WTC11 (cell line): ENCODE measurements at regions not wholly inside any gene's neighbourhood (a gene's known extent, or its start where the extent isn't known, plus 50 kb on each side); places are given as distances from the start of the nearest gene placed in this dataset.

Source experiments
- ATAC-seq: fragments of 200-7000 bp; cut with Tn5 transposase; 2 replicates; pipeline ENCODE4 v1.10.0; 2021; ENCODE audit warnings: mild to moderate bottlenecking, moderate library complexity
- CTCF ChIA-PET: fragments of 300-600 bp; sonication (Branson Sonifier 250); formaldehyde crosslinking; loops from one replicate; lab custom pipeline; 2021; ENCODE audit warnings: antibody characterized with exemption; lab: Charles Lee
- POLR2A ChIA-PET: fragments of 350-600 bp; sonication (Branson Sonifier 250); formaldehyde crosslinking; loops from one replicate; lab custom pipeline; 2021; ENCODE audit warnings: antibody characterized with exemption; lab: Charles Lee
- DNase-seq: peaks from one replicate; pipeline ENCODE4 v3.0.0; 2021; ENCODE audit warnings: low spot score
- H3K27ac Mint-ChIP-seq: 2 replicates; pipeline ENCODE4 v1.8.0; 2021; ENCODE audit warnings: mixed read lengths
- H3K27me3 Mint-ChIP-seq: 2 replicates; pipeline ENCODE4 v1.8.0; 2021; ENCODE audit warnings: low read depth, mild to moderate bottlenecking, moderate library complexity, mixed read lengths
- H3K36me3 Mint-ChIP-seq: 2 replicates; pipeline ENCODE4 v1.8.0; 2021; ENCODE audit warnings: mixed read lengths
- H3K4me1 Mint-ChIP-seq: 2 replicates; pipeline ENCODE4 v1.8.0; 2022; ENCODE audit warnings: mixed read lengths
- H3K4me3 Mint-ChIP-seq: 2 replicates; pipeline ENCODE4 v1.8.0; 2021; ENCODE audit warnings: mild to moderate bottlenecking, moderate library complexity, mixed read lengths
- H3K9me3 Mint-ChIP-seq: 2 replicates; pipeline ENCODE4 v1.8.0; 2021; ENCODE audit warnings: mixed read lengths
- ETV6 ChIP-seq: sonication (generic); formaldehyde crosslinking; IDR thresholded peaks from 2 replicates; pipeline ENCODE4 v1.8.1; 2022; ENCODE audit warnings: mild to moderate bottlenecking, missing genetic modification reagents
- FOXP1 ChIP-seq: sonication (generic); formaldehyde crosslinking; IDR thresholded peaks from 2 replicates; pipeline ENCODE4 v1.8.0; 2022; ENCODE audit warnings: missing genetic modification reagents, mild to moderate bottlenecking, moderate library complexity, borderline replicate concordance
- GABPB1 ChIP-seq: sonication (generic); formaldehyde crosslinking; IDR thresholded peaks from 2 replicates; pipeline ENCODE4 v1.8.1; 2023; ENCODE audit warnings: mild to moderate bottlenecking, missing genetic modification reagents
- NR1H2 ChIP-seq: sonication (generic); formaldehyde crosslinking; IDR thresholded peaks from 2 replicates; pipeline ENCODE4 v1.9.0; 2021; ENCODE audit warnings: mild to moderate bottlenecking, moderate library complexity, missing genetic modification reagents
- SMAD3 ChIP-seq: sonication (generic); formaldehyde crosslinking; IDR thresholded peaks from 2 replicates; pipeline ENCODE4 v1.8.0; 2022; ENCODE audit warnings: missing genetic modification reagents, mild to moderate bottlenecking, borderline replicate concordance
- TEAD4 ChIP-seq: sonication (generic); formaldehyde crosslinking; IDR thresholded peaks from 2 replicates; pipeline ENCODE4 v1.8.0; 2022; ENCODE audit warnings: mild to moderate bottlenecking, missing genetic modification reagents
- ZNF138 ChIP-seq: sonication (generic); formaldehyde crosslinking; conservative IDR thresholded peaks from 2 replicates; pipeline ENCODE4 v1.8.1; 2022; ENCODE audit warnings: mild to moderate bottlenecking, moderate library complexity, missing genetic modification reagents
- TF ChIP-seq, protein P1 (sequence below): sonication (generic); formaldehyde crosslinking; IDR thresholded peaks from 2 replicates; pipeline ENCODE4 v1.8.0; 2022; ENCODE audit warnings: mild to moderate bottlenecking, missing genetic modification reagents
- TF ChIP-seq, protein P2 (sequence below): fragments of 250-450 bp; sonication (Bioruptor Pico); IDR thresholded peaks from 2 replicates; pipeline ENCODE4 v1.9.0; 2021; ENCODE audit warnings: mild to moderate bottlenecking, borderline replicate concordance
- TF ChIP-seq, protein P3 (sequence below): sonication (generic); formaldehyde crosslinking; IDR thresholded peaks from 2 replicates; pipeline ENCODE4 v1.8.1; 2023; ENCODE audit warnings: mild to moderate bottlenecking, missing genetic modification reagents
- TF ChIP-seq, protein P4 (sequence below): fragments of 200-600 bp; IDR thresholded peaks from 2 replicates; pipeline ENCODE4 v1.8.0; 2022; ENCODE audit warnings: antibody characterized with exemption
- TF ChIP-seq, protein P5 (sequence below): sonication (generic); formaldehyde crosslinking; IDR thresholded peaks from 2 replicates; pipeline ENCODE4 v1.8.0; 2022; ENCODE audit warnings: mild to moderate bottlenecking, missing genetic modification reagents
- TF ChIP-seq, protein P6 (sequence below): fragments of 250-450 bp; sonication (Bioruptor Pico); IDR thresholded peaks from 2 replicates; pipeline ENCODE4 v1.8.0; 2021; ENCODE audit warnings: mild to moderate bottlenecking
- TF ChIP-seq, protein P7 (sequence below): sonication (generic); formaldehyde crosslinking; IDR thresholded peaks from 2 replicates; pipeline ENCODE4 v1.8.1; 2023; ENCODE audit warnings: mild to moderate bottlenecking, missing genetic modification reagents, borderline replicate concordance

DNA sequence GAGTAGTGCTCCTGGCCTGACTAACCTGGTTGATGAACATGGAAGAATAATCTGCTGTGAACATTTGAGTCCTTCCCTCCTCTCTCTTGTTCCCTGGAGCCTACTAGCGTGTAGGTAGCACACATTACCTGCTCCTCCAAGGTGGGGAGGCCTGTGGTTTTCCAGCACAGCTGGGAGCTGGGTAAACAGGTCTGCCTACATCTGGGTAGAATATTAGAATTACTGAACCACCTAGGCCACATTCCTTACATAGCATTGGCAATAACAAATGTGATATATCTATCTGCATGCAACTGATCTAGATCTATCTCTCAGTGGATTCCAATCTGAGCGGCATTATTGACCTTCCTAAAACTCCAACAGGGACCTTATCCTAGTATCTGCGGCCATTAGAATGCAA is 151.0 kb upstream of the ZNF366 start:
- POLR2A ChIA-PET = no interaction called here
- H3K9me3 Mint-ChIP-seq = no peaks in the 10 kb centered on the region
- CTCF ChIA-PET = interaction anchor here (1.0 kb wide), 1 partner anchor 47 kb away, joined by 3 read pairs; no protein-coding TSS in a partner anchor

DNA sequence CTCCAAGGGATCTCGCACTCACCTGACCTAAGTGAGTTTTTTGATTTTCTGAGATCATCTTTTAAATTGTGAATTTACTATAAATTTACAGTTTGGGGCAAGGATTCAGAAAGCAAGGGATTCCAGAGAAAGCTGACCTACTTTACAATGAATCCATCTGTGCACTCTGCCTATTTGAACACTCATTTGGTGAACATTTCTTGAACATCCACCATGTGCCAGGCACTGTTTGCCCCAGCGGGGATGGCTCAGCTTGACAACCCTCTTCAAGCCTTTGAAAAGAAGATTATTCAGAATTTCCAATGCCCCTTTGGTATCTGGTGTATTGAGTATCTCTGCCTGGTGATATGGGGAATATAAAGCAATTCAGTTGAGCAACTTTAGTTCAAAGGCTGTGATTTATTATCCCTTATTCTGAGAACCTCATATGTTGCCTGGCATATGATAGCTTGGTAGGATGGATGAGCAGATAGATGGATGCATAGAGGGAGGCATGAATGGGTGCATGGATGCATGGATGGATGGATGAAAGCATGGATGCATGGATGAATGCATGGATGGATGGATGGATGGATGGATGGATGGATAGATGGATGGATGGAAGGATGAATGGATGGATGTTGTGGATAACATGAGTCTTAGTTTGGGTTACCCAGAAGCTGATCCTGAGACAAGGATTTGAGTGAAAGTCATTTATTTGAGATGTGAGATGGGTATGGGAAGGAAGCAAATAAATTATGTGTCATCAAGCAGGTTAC is 149.7 kb upstream of the ZNF366 start:
- CTCF ChIA-PET = interaction anchor here (1.0 to 1.6 kb wide), 2 partner anchors 46 kb away, joined by 3 read pairs; no protein-coding TSS in a partner anchor
- POLR2A ChIA-PET = no interaction called here
- H3K27me3 Mint-ChIP-seq = no peaks in the 10 kb centered on the region
- TF ChIP-seq ETV6 (no peak), GABPB1 (no peak), NR1H2 (CRISPR knock-in tag) (no peak), FOXP1 (CRISPR knock-in tag) (no peak), SMAD3 (CRISPR knock-in tag) (no peak)
- TF ChIP-seq, protein P1, sequence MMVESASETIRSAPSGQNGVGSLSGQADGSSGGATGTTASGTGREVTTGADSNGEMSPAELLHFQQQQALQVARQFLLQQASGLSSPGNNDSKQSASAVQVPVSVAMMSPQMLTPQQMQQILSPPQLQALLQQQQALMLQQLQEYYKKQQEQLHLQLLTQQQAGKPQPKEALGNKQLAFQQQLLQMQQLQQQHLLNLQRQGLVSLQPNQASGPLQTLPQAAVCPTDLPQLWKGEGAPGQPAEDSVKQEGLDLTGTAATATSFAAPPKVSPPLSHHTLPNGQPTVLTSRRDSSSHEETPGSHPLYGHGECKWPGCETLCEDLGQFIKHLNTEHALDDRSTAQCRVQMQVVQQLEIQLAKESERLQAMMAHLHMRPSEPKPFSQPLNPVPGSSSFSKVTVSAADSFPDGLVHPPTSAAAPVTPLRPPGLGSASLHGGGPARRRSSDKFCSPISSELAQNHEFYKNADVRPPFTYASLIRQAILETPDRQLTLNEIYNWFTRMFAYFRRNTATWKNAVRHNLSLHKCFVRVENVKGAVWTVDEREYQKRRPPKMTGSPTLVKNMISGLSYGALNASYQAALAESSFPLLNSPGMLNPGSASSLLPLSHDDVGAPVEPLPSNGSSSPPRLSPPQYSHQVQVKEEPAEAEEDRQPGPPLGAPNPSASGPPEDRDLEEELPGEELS (CRISPR knock-in tag) = no peak
- TF ChIP-seq, protein P2, sequence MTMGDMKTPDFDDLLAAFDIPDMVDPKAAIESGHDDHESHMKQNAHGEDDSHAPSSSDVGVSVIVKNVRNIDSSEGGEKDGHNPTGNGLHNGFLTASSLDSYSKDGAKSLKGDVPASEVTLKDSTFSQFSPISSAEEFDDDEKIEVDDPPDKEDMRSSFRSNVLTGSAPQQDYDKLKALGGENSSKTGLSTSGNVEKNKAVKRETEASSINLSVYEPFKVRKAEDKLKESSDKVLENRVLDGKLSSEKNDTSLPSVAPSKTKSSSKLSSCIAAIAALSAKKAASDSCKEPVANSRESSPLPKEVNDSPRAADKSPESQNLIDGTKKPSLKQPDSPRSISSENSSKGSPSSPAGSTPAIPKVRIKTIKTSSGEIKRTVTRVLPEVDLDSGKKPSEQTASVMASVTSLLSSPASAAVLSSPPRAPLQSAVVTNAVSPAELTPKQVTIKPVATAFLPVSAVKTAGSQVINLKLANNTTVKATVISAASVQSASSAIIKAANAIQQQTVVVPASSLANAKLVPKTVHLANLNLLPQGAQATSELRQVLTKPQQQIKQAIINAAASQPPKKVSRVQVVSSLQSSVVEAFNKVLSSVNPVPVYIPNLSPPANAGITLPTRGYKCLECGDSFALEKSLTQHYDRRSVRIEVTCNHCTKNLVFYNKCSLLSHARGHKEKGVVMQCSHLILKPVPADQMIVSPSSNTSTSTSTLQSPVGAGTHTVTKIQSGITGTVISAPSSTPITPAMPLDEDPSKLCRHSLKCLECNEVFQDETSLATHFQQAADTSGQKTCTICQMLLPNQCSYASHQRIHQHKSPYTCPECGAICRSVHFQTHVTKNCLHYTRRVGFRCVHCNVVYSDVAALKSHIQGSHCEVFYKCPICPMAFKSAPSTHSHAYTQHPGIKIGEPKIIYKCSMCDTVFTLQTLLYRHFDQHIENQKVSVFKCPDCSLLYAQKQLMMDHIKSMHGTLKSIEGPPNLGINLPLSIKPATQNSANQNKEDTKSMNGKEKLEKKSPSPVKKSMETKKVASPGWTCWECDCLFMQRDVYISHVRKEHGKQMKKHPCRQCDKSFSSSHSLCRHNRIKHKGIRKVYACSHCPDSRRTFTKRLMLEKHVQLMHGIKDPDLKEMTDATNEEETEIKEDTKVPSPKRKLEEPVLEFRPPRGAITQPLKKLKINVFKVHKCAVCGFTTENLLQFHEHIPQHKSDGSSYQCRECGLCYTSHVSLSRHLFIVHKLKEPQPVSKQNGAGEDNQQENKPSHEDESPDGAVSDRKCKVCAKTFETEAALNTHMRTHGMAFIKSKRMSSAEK (CRISPR knock-in tag) = no peak
- TF ChIP-seq, protein P3, sequence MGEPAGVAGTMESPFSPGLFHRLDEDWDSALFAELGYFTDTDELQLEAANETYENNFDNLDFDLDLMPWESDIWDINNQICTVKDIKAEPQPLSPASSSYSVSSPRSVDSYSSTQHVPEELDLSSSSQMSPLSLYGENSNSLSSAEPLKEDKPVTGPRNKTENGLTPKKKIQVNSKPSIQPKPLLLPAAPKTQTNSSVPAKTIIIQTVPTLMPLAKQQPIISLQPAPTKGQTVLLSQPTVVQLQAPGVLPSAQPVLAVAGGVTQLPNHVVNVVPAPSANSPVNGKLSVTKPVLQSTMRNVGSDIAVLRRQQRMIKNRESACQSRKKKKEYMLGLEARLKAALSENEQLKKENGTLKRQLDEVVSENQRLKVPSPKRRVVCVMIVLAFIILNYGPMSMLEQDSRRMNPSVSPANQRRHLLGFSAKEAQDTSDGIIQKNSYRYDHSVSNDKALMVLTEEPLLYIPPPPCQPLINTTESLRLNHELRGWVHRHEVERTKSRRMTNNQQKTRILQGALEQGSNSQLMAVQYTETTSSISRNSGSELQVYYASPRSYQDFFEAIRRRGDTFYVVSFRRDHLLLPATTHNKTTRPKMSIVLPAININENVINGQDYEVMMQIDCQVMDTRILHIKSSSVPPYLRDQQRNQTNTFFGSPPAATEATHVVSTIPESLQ (CRISPR knock-in tag) = no peak
- TF ChIP-seq, protein P4, sequence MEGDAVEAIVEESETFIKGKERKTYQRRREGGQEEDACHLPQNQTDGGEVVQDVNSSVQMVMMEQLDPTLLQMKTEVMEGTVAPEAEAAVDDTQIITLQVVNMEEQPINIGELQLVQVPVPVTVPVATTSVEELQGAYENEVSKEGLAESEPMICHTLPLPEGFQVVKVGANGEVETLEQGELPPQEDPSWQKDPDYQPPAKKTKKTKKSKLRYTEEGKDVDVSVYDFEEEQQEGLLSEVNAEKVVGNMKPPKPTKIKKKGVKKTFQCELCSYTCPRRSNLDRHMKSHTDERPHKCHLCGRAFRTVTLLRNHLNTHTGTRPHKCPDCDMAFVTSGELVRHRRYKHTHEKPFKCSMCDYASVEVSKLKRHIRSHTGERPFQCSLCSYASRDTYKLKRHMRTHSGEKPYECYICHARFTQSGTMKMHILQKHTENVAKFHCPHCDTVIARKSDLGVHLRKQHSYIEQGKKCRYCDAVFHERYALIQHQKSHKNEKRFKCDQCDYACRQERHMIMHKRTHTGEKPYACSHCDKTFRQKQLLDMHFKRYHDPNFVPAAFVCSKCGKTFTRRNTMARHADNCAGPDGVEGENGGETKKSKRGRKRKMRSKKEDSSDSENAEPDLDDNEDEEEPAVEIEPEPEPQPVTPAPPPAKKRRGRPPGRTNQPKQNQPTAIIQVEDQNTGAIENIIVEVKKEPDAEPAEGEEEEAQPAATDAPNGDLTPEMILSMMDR = no peak
- TF ChIP-seq, protein P5, sequence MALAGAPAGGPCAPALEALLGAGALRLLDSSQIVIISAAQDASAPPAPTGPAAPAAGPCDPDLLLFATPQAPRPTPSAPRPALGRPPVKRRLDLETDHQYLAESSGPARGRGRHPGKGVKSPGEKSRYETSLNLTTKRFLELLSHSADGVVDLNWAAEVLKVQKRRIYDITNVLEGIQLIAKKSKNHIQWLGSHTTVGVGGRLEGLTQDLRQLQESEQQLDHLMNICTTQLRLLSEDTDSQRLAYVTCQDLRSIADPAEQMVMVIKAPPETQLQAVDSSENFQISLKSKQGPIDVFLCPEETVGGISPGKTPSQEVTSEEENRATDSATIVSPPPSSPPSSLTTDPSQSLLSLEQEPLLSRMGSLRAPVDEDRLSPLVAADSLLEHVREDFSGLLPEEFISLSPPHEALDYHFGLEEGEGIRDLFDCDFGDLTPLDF = no peak
- TF ChIP-seq, protein P6, sequence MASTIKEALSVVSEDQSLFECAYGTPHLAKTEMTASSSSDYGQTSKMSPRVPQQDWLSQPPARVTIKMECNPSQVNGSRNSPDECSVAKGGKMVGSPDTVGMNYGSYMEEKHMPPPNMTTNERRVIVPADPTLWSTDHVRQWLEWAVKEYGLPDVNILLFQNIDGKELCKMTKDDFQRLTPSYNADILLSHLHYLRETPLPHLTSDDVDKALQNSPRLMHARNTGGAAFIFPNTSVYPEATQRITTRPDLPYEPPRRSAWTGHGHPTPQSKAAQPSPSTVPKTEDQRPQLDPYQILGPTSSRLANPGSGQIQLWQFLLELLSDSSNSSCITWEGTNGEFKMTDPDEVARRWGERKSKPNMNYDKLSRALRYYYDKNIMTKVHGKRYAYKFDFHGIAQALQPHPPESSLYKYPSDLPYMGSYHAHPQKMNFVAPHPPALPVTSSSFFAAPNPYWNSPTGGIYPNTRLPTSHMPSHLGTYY (CRISPR knock-in tag) = no peak

More for the DNA sequence above, 151.0 kb upstream of the ZNF366 start:
- Mint-ChIP-seq H3K4me1 (peaks cover 18% of the 10 kb centered on the region), H3K36me3 (no peaks in the 10 kb centered on the region), H3K4me3 (no peak overlapping the region), H3K27me3 (0 out of 2 replicates have a peak, but pooled peaks cover 4% of the 10 kb centered on the region), H3K27ac (no peak overlapping the region)
- ATAC-seq (no peak), DNase-seq (no peak)
- TF ChIP-seq ZNF138 (CRISPR knock-in tag) (no peak), SMAD3 (CRISPR knock-in tag) (no peak), FOXP1 (CRISPR knock-in tag) (no peak), TEAD4 (CRISPR knock-in tag) (no peak)
- TF ChIP-seq, protein P7, sequence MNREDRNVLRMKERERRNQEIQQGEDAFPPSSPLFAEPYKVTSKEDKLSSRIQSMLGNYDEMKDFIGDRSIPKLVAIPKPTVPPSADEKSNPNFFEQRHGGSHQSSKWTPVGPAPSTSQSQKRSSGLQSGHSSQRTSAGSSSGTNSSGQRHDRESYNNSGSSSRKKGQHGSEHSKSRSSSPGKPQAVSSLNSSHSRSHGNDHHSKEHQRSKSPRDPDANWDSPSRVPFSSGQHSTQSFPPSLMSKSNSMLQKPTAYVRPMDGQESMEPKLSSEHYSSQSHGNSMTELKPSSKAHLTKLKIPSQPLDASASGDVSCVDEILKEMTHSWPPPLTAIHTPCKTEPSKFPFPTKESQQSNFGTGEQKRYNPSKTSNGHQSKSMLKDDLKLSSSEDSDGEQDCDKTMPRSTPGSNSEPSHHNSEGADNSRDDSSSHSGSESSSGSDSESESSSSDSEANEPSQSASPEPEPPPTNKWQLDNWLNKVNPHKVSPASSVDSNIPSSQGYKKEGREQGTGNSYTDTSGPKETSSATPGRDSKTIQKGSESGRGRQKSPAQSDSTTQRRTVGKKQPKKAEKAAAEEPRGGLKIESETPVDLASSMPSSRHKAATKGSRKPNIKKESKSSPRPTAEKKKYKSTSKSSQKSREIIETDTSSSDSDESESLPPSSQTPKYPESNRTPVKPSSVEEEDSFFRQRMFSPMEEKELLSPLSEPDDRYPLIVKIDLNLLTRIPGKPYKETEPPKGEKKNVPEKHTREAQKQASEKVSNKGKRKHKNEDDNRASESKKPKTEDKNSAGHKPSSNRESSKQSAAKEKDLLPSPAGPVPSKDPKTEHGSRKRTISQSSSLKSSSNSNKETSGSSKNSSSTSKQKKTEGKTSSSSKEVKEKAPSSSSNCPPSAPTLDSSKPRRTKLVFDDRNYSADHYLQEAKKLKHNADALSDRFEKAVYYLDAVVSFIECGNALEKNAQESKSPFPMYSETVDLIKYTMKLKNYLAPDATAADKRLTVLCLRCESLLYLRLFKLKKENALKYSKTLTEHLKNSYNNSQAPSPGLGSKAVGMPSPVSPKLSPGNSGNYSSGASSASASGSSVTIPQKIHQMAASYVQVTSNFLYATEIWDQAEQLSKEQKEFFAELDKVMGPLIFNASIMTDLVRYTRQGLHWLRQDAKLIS (CRISPR knock-in tag) = no peak

More for the DNA sequence above, 149.7 kb upstream of the ZNF366 start:
- Mint-ChIP-seq H3K4me1 (peaks cover 13% of the 10 kb centered on the region), H3K27ac (no peak overlapping the region), H3K36me3 (no peaks in the 10 kb centered on the region), H3K9me3 (no peaks in the 10 kb centered on the region), H3K4me3 (no peak overlapping the region)
- ATAC-seq (no peak), DNase-seq (no peak)
